ENCODE measurements at regions not wholly inside any gene's neighbourhood (a gene's known extent, or its start where the extent isn't known, plus 50 kb on each side); places are given as distances from the start of the nearest gene placed in this dataset.
"Not testable (repeated sequence)": the region's sequence is repeated elsewhere in the genome, so short reads cannot be mapped to it uniquely, and the experiment has no call there.

- Histone ChIP-seq H3K9ac (no peak overlapping the region), H3K79me2 (ENCODE audit: insufficient read depth) (no peaks in the 10 kb centered on the region), H3K9me2 (ENCODE audit: insufficient read depth) (no peaks in the 10 kb centered on the region), H3K36me3 (ENCODE audit: low read depth) (no peaks in the 10 kb centered on the region), H3K27me3 (replicated peaks; ENCODE audit: insufficient read depth) (no peaks in the 10 kb centered on the region), H3K4me2 (ENCODE audit: unreplicated experiment) (no peak overlapping the region), H4K20me1 (ENCODE audit: insufficient read depth) (no peaks in the 10 kb centered on the region), H3F3A (ENCODE audit: insufficient read depth) (peaks cover 7% of the 10 kb centered on the region; the same call in 1 of the 2 replicates), H3K4me1 (ENCODE audit: insufficient read depth) (no peaks in the 10 kb centered on the region; the same call in none of the 2 replicates), H3K27ac (no peak overlapping the region), H3K9me3 (ENCODE audit: low read depth) (no peaks in the 10 kb centered on the region), H2AFZ (no peak overlapping the region), H3K4me3 (no peak overlapping the region)
- no peak for DNase-seq
- TF ChIP-seq EZH2 (IDR thresholded peaks at IDR 0.05; ENCODE audit: insufficient read depth, poor library complexity, severe bottlenecking) (no peak), EZH2phosphoT487 (IDR thresholded peaks at IDR 0.05; ENCODE audit: insufficient read depth, low read depth) (no peak)
- 78 to 80% methylated on average over 6 of the region's 6 CpGs for WGBS, 2 experiments (ENCODE audit: low coverage in 1 of 2, low lambda C conversion rate in 2 of 2, missing lambda C conversion rate in 2 of 2)
- in situ Hi-C loops (cut with MboI) = no loop called here
These were observed 813.0 kb upstream of the ID2 start for GRCh38 chr2:7868836-7869235.

- peaks cover 11% of the 10 kb centered on the region for H3K4me1 ChIP-seq (ENCODE audit: insufficient read depth)
- H2AFZ ChIP-seq; H3K9me3 ChIP-seq (ENCODE audit: low read depth); H4K20me1 ChIP-seq (ENCODE audit: insufficient read depth); H3K79me2 ChIP-seq (ENCODE audit: insufficient read depth); H3K27ac ChIP-seq; H3K9me2 ChIP-seq (ENCODE audit: insufficient read depth); H3K9ac ChIP-seq; H3F3A ChIP-seq (ENCODE audit: insufficient read depth); H3K36me3 ChIP-seq (ENCODE audit: low read depth); in situ Hi-C loops (cut with MboI); H3K27me3 ChIP-seq (replicated peaks; ENCODE audit: insufficient read depth); H3K4me3 ChIP-seq; DNase-seq; H3K4me2 ChIP-seq (ENCODE audit: unreplicated experiment): not testable (repeated sequence)
- WGBS, 2 experiments (ENCODE audit: low coverage in 1 of 2, low lambda C conversion rate in 2 of 2, missing lambda C conversion rate in 2 of 2) = 84 to 87% methylated on average over 6 to 8 of the region's 8 CpGs
These were observed 805.4 kb upstream of the ID2 start for GRCh38 chr2:7876445-7876844.

- H3K36me3 ChIP-seq (ENCODE audit: low read depth); in situ Hi-C loops (cut with MboI); H3K79me2 ChIP-seq (ENCODE audit: insufficient read depth); H3K9ac ChIP-seq; H3F3A ChIP-seq (ENCODE audit: insufficient read depth); H3K27ac ChIP-seq; H3K9me2 ChIP-seq (ENCODE audit: insufficient read depth); H3K4me3 ChIP-seq; H3K27me3 ChIP-seq (replicated peaks; ENCODE audit: insufficient read depth); H3K4me2 ChIP-seq (ENCODE audit: unreplicated experiment); DNase-seq; H2AFZ ChIP-seq; H4K20me1 ChIP-seq (ENCODE audit: insufficient read depth); H3K9me3 ChIP-seq (ENCODE audit: low read depth): not testable (repeated sequence)
- H3K4me1 ChIP-seq (ENCODE audit: insufficient read depth) = peaks cover 14% of the 10 kb centered on the region
- WGBS, 2 experiments (ENCODE audit: low coverage in 1 of 2, low lambda C conversion rate in 2 of 2, missing lambda C conversion rate in 2 of 2) = 94 to 96% methylated on average over 12 of the region's 12 CpGs
These were observed 803.6 kb upstream of the ID2 start for GRCh38 chr2:7878266-7878665.

GRCh38 chr2:7878786-7879482 lies 802.9 kb upstream of the ID2 start:
- TF ChIP-seq EZH2phosphoT487 (IDR thresholded peaks at IDR 0.05; ENCODE audit: insufficient read depth, low read depth) (no peak), EZH2 (IDR thresholded peaks at IDR 0.05; ENCODE audit: insufficient read depth, poor library complexity, severe bottlenecking) (no peak)
- DNase-seq = no peak
- Histone ChIP-seq H3K79me2 (ENCODE audit: insufficient read depth) (no peaks in the 10 kb centered on the region), H3K4me3 (no peak overlapping the region), H3K36me3 (ENCODE audit: low read depth) (no peaks in the 10 kb centered on the region), H3F3A (ENCODE audit: insufficient read depth) (no peaks in the 10 kb centered on the region), H3K9me3 (ENCODE audit: low read depth) (no peaks in the 10 kb centered on the region), H3K27me3 (replicated peaks; ENCODE audit: insufficient read depth) (no peaks in the 10 kb centered on the region), H3K9ac (no peak overlapping the region), H4K20me1 (ENCODE audit: insufficient read depth) (no peaks in the 10 kb centered on the region), H3K9me2 (ENCODE audit: insufficient read depth) (no peaks in the 10 kb centered on the region), H3K27ac (no peak overlapping the region), H3K4me2 (ENCODE audit: unreplicated experiment) (no peak overlapping the region), H2AFZ (no peak overlapping the region), H3K4me1 (ENCODE audit: insufficient read depth) (peaks cover 14% of the 10 kb centered on the region)
- in situ Hi-C loops (cut with MboI) = no loop called here
- 83 to 87% methylated on average over 12 of the region's 12 CpGs for WGBS, 2 experiments (ENCODE audit: low coverage in 1 of 2, low lambda C conversion rate in 2 of 2, missing lambda C conversion rate in 2 of 2)

- in situ Hi-C loops (cut with MboI) = no loop called here
- 98 to 100% methylated on average over 1 of the region's 1 CpG for WGBS, 2 experiments (ENCODE audit: low coverage in 1 of 2, low lambda C conversion rate in 2 of 2, missing lambda C conversion rate in 2 of 2)
- TF ChIP-seq EZH2 (IDR thresholded peaks at IDR 0.05; ENCODE audit: insufficient read depth, poor library complexity, severe bottlenecking) = no peak
- no peak for TF ChIP-seq EZH2phosphoT487 (IDR thresholded peaks at IDR 0.05; ENCODE audit: insufficient read depth, low read depth)
These were observed 802.4 kb upstream of the ID2 start for GRCh38 chr2:7879483-7879835.

More at GRCh38 chr2:7879483-7879835, 802.4 kb upstream of the ID2 start:
- Histone ChIP-seq H3K4me1 (ENCODE audit: insufficient read depth) (peaks cover 14% of the 10 kb centered on the region), H3K79me2 (ENCODE audit: insufficient read depth) (no peaks in the 10 kb centered on the region), H3K27ac (no peak overlapping the region), H4K20me1 (ENCODE audit: insufficient read depth) (no peaks in the 10 kb centered on the region), H3K36me3 (ENCODE audit: low read depth) (no peaks in the 10 kb centered on the region), H3K9me3 (ENCODE audit: low read depth) (no peaks in the 10 kb centered on the region), H3K4me2 (ENCODE audit: unreplicated experiment) (no peak overlapping the region), H3K4me3 (no peak overlapping the region), H3K9me2 (ENCODE audit: insufficient read depth) (no peaks in the 10 kb centered on the region), H3K9ac (no peak overlapping the region), H2AFZ (no peak overlapping the region), H3F3A (ENCODE audit: insufficient read depth) (no peaks in the 10 kb centered on the region), H3K27me3 (replicated peaks; ENCODE audit: insufficient read depth) (no peaks in the 10 kb centered on the region)
- DNase-seq = no peak

Measured in GM23248 (cell line).